ENCODE measurements at regions not wholly inside any gene's neighbourhood (a gene's known extent, or its start where the extent isn't known, plus 50 kb on each side); places are given as distances from the start of the nearest gene placed in this dataset.

DNA sequence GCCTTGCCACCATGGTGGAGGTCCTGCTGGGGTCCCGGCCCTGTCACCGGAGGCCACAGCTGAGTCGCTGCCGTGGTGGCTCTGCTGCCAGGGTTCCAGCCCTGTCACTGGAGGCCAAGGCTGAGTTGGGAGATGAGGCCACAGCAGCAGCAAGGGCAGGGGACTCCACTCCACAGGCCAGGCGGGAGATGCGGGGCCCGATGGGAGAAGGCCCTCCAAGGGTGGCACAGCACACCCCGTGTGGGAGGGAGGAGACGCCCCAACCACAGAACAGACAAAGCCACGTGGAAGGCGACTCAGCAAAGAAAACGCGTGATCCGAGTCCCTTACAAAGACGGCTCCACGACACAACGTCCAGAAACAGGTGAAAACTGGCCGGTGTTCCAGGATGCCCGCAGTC lies 159.3 kb downstream of the BRD1 start:
- no peaks in the 10 kb centered on the region for H4K20me1 ChIP-seq
- H3K9ac ChIP-seq = peak overlapping the region in 5 of 11 experiments; percentile 42 to 70 (median 64); a peak in 9 of 22 replicates
- H3K36me3 ChIP-seq = peaks cover 0 to 7% (median 0%) of the 10 kb centered on the region in 11 experiments; a peak in 2 of 22 replicates
- H3K4me3 ChIP-seq = peak overlapping the region in 2 of 10 experiments; percentile 30 to 40; a peak in 2 of 20 replicates
- H3K4me2 ChIP-seq = peak overlapping the region; percentile 40 to 91 (median 88); a peak in 21 of 22 replicates
- TF ChIP-seq Cebpa-rat (IDR thresholded peaks at IDR 0.05) = no peak
- peak overlapping the region in 6 of 11 experiments; percentile 48 to 76 (median 65); a peak in 12 of 22 replicates for H3K27ac ChIP-seq
- peaks cover 17 to 30% (median 24%) of the 10 kb centered on the region in 11 experiments for H3K9me3 ChIP-seq (replicated peaks in 1 of 11)
- peaks cover 44 to 59% (median 53%) of the 10 kb centered on the region in 10 experiments for H3K4me1 ChIP-seq
- peaks cover 38 to 46% (median 41%) of the 10 kb centered on the region in 11 experiments for H3K27me3 ChIP-seq

- peaks cover 17 to 30% (median 24%) of the 10 kb centered on the region in 11 experiments for H3K9me3 ChIP-seq (replicated peaks in 1 of 11)
- H3K4me3 ChIP-seq = peak overlapping the region in 6 of 10 experiments; percentile 0 to 46 (median 33); a peak in 7 of 20 replicates
- peak overlapping the region in 10 of 11 experiments; percentile 43 to 83 (median 60); a peak in 18 of 22 replicates for H3K27ac ChIP-seq
- H3K36me3 ChIP-seq = peaks cover 0 to 7% (median 0%) of the 10 kb centered on the region in 11 experiments; a peak in 2 of 22 replicates
- H4K20me1 ChIP-seq = no peaks in the 10 kb centered on the region
- TF ChIP-seq Cebpa-rat (IDR thresholded peaks at IDR 0.05) = no peak
- peak overlapping the region in 6 of 11 experiments; percentile 42 to 71 (median 62); a peak in 12 of 22 replicates for H3K9ac ChIP-seq
- peak overlapping the region; percentile 71 to 93 (median 85) for H3K4me2 ChIP-seq
- H3K4me1 ChIP-seq = peaks cover 44 to 70% (median 63%) of the 10 kb centered on the region in 10 experiments
- H3K27me3 ChIP-seq = peaks cover 31 to 40% (median 35%) of the 10 kb centered on the region in 11 experiments
These were observed 160.4 kb downstream of the BRD1 start for GRCh38 chr22:49667236-49667635.

- H3K36me3 ChIP-seq = peaks cover 0 to 7% (median 0%) of the 10 kb centered on the region in 11 experiments; a peak in 2 of 22 replicates
- H3K4me3 ChIP-seq = peak overlapping the region in 4 of 10 experiments; percentile 29 to 37 (median 33); a peak in 3 of 20 replicates
- peaks cover 17 to 25% (median 21%) of the 10 kb centered on the region in 11 experiments for H3K9me3 ChIP-seq (replicated peaks in 1 of 11)
- peak overlapping the region; percentile 71 to 93 (median 85) for H3K4me2 ChIP-seq
- peaks cover 22 to 30% (median 25%) of the 10 kb centered on the region in 11 experiments for H3K27me3 ChIP-seq
- H3K4me1 ChIP-seq = peaks cover 50 to 80% (median 72%) of the 10 kb centered on the region in 10 experiments
- H3K9ac ChIP-seq = peak overlapping the region in 6 of 11 experiments; percentile 36 to 71 (median 56); a peak in 10 of 22 replicates
- peak overlapping the region in 10 of 11 experiments; percentile 23 to 83 (median 60); a peak in 15 of 22 replicates for H3K27ac ChIP-seq
- no peaks in the 10 kb centered on the region for H4K20me1 ChIP-seq
- no peak for TF ChIP-seq Cebpa-rat (IDR thresholded peaks at IDR 0.05)
These were observed 161.4 kb downstream of the BRD1 start for GRCh38 chr22:49666146-49666809.

DNA sequence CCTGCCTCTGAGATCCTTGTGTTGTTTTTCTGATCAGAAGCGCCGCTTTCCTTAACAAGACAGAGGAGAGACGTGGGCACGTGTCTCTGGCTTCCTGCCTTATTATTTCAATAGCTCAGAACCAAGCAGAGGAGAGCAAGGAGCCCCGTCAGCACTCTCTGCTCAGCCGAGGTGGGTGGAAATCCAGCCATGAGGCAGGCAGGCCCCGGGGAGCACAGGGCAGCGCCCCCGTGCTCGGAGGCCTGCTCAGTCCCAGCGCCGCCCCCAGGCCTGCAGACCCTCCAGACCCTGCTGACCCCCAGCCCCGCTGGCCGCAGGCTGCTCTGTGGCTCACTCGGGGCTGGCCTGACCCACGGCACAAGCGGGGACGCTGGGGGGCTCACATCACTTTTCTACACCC lies 162.8 kb downstream of the BRD1 start:
- Histone ChIP-seq H3K9ac (peak overlapping the region in 9 of 11 experiments; percentile 5 to 74 (median 58); a peak in 17 of 22 replicates), H3K9me3 (replicated peaks in 1 of 11) (peaks cover 8 to 13% (median 11%) of the 10 kb centered on the region in 11 experiments), H3K36me3 (peaks cover 0 to 5% (median 0%) of the 10 kb centered on the region in 11 experiments; a peak in 2 of 22 replicates), H3K27me3 (peaks cover 8 to 17% (median 11%) of the 10 kb centered on the region in 11 experiments), H3K4me1 (peaks cover 53 to 86% (median 80%) of the 10 kb centered on the region in 10 experiments), H3K4me3 (peak overlapping the region in 1 of 10 experiments; percentile 36; a peak in 1 of 20 replicates), H3K4me2 (peak overlapping the region; percentile 74 to 93 (median 85)), H4K20me1 (no peaks in the 10 kb centered on the region), H3K27ac (peak overlapping the region in 9 of 11 experiments; percentile 30 to 79 (median 64); a peak in 16 of 22 replicates)
- TF ChIP-seq Cebpa-rat (IDR thresholded peaks at IDR 0.05) = no peak

DNA sequence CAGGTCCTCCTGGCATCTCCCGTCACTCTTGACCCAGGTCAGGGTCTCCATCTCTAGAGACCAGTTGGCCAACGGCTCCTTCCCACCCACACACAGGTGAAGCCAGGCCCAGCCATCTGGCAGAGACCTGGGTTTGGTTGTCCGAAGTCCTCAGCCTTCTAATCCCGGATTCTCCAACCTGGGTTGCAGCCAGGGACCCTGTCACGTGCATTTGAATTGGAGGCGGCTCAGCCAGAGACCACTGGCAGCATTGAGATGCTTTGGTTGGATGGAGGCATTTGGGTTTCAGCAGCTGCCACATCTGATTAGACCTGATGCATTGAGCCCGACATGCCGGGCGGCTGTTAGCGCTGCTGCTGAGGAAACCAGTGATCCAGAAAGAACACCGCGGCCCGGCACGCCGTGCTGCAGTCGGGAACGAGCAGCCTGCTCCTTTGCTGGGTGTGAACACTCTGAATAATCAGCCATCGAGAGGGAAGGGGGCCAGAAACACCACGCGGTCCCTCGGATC lies 163.2 kb downstream of the BRD1 start:
- Histone ChIP-seq H3K9me3 (replicated peaks in 1 of 11) (peaks cover 4 to 9% (median 7%) of the 10 kb centered on the region in 11 experiments), H3K4me1 (peaks cover 53 to 91% (median 84%) of the 10 kb centered on the region in 10 experiments), H4K20me1 (no peaks in the 10 kb centered on the region), H3K27ac (peak overlapping the region in 9 of 11 experiments; percentile 30 to 79 (median 64); a peak in 15 of 22 replicates), H3K27me3 (peaks cover 3 to 12% (median 7%) of the 10 kb centered on the region in 11 experiments), H3K4me3 (peak overlapping the region in 1 of 10 experiments; percentile 36; a peak in 1 of 20 replicates), H3K9ac (peak overlapping the region in 9 of 11 experiments; percentile 5 to 74 (median 58); a peak in 17 of 22 replicates), H3K36me3 (0 out of 22 replicates have a peak, but pooled peaks cover 0 to under 1% (median 0%) of the 10 kb centered on the region in 11 experiments), H3K4me2 (peak overlapping the region; percentile 74 to 93 (median 85))
- no peak for TF ChIP-seq Cebpa-rat (IDR thresholded peaks at IDR 0.05)

GRCh38 chr22:49663823-49664222 lies 163.8 kb downstream of the BRD1 start:
- Histone ChIP-seq H3K9me3 (replicated peaks in 1 of 11) (peaks cover 0 to 3% (median under 1%) of the 10 kb centered on the region in 11 experiments; a peak in 11 of 22 replicates), H3K4me1 (peaks cover 53 to 93% (median 86%) of the 10 kb centered on the region in 10 experiments)

DNA sequence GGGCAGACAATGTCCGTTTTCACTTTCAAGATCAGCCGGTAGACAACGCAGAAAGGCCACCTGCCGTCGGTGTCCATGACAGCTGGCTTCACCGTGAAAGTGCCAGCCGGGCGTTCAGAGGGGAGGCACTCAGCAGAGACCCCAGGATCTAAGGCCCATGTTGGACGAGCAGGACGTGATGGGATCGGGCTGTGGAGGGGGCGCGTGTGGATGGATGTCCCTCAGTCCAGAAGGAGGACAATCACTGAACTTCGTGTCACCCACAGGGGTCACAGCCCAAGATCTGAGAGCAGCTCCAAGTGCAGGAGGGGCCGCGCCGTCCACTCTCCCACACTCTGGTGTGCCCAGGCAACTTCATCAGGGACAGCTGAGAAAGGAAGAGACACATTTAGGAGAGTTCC lies 164.4 kb downstream of the BRD1 start:
- H3K36me3 ChIP-seq = no peaks in the 10 kb centered on the region
- no peaks in the 10 kb centered on the region for H3K9me3 ChIP-seq (replicated peaks in 1 of 11)
- no peak overlapping the region for H3K4me3 ChIP-seq
- H3K4me2 ChIP-seq = peak overlapping the region in 9 of 11 experiments; percentile 74 to 93 (median 85); a peak in 16 of 22 replicates
- 0 out of 22 replicates have a peak overlapping the region, but pooled peaks of 1 of the 11 experiments have one; percentile 23 for H3K9ac ChIP-seq
- peaks cover 50 to 93% (median 86%) of the 10 kb centered on the region in 10 experiments for H3K4me1 ChIP-seq
- no peaks in the 10 kb centered on the region for H4K20me1 ChIP-seq
- H3K27ac ChIP-seq = peak overlapping the region in 1 of 11 experiments; percentile 79; a peak in 1 of 22 replicates
- peaks cover 0 to under 1% (median 0%) of the 10 kb centered on the region in 11 experiments; a peak in 2 of 22 replicates for H3K27me3 ChIP-seq
- no peak for TF ChIP-seq Cebpa-rat (IDR thresholded peaks at IDR 0.05)

More at GRCh38 chr22:49663823-49664222, 163.8 kb downstream of the BRD1 start:
- Histone ChIP-seq H3K9ac (peak overlapping the region in 2 of 11 experiments; percentile 23 to 69; a peak in 1 of 22 replicates), H4K20me1 (no peaks in the 10 kb centered on the region), H3K36me3 (no peaks in the 10 kb centered on the region), H3K27ac (peak overlapping the region in 3 of 11 experiments; percentile 64 to 79 (median 78); a peak in 4 of 22 replicates), H3K27me3 (peaks cover 0 to 6% (median under 1%) of the 10 kb centered on the region in 11 experiments; a peak in 10 of 22 replicates), H3K4me2 (peak overlapping the region; percentile 74 to 93 (median 85)), H3K4me3 (no peak overlapping the region)
- TF ChIP-seq Cebpa-rat (IDR thresholded peaks at IDR 0.05) = no peak

DNA sequence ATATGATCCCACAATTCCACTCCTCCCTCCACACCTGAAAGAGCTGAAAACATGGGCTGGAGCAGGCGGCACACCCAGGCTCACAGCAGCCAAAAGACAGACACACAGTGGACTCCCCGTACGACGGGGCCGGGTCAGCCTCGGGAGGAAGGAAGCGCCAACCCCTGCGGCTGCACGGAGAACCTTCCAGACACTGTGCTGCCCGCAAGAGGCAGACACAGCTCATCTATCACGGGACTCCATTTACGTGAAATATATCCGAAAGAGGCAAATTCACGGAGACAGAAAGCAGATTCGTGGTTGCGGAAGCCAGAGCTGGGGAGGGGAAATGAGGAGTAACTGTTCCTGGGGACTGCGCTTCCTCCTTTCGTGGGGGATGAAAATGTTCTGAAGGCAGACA lies 165.0 kb downstream of the BRD1 start:
- no peaks in the 10 kb centered on the region for H3K9me3 ChIP-seq (replicated peaks in 1 of 11)
- peak overlapping the region in 10 of 11 experiments; percentile 6 to 93 (median 84); a peak in 16 of 22 replicates for H3K4me2 ChIP-seq
- no peak for TF ChIP-seq Cebpa-rat (IDR thresholded peaks at IDR 0.05)
- no peaks in the 10 kb centered on the region for H3K36me3 ChIP-seq
- no peaks in the 10 kb centered on the region for H4K20me1 ChIP-seq
- H3K27me3 ChIP-seq = no peaks in the 10 kb centered on the region
- H3K4me1 ChIP-seq = peaks cover 53 to 97% (median 90%) of the 10 kb centered on the region in 10 experiments
- no peak overlapping the region for H3K9ac ChIP-seq
- no peak overlapping the region for H3K27ac ChIP-seq
- H3K4me3 ChIP-seq = no peak overlapping the region
